GM23338 (cell line): ENCODE measurements at regions not wholly inside any gene's neighbourhood (a gene's known extent, or its start where the extent isn't known, plus 50 kb on each side); places are given as distances from the start of the nearest gene placed in this dataset.

Source experiments
- ATAC-seq: fragments of 200-7000 bp; cut with Tn5 transposase; 3 replicates; pipeline ENCODE4 v1.9.1; 2020
- DNase-seq: peaks from one replicate; pipeline ENCODE4 v3.0.0-alpha.2; 2015; ENCODE audit warnings: low spot score
- H2AFZ ChIP-seq: fragments of 200-600 bp; sonication (generic); 2 replicates; pipeline ENCODE4 v1.8.0; 2016; ENCODE audit warnings: antibody characterized with exemption, mild to moderate bottlenecking, moderate library complexity
- H3F3A ChIP-seq: fragments of 200-600 bp; sonication (generic); replicated peaks from 2 replicates; pipeline ENCODE4 v1.8.0; 2017; ENCODE audit warnings: antibody characterized with exemption, mixed run types, low read depth
- H3K27ac ChIP-seq: fragments of 200-600 bp; sonication (generic); 2 replicates; pipeline ENCODE4 v1.6.1; 2016; ENCODE audit warnings: low read depth
- H3K27me3 ChIP-seq: fragments of 200-600 bp; sonication (generic); 2 replicates; pipeline ENCODE4 v1.8.0; 2016; ENCODE audit warnings: mild to moderate bottlenecking, mixed run types, moderate library complexity; ENCODE audit not compliant: insufficient read depth
- H3K36me3 ChIP-seq: fragments of 200-600 bp; sonication (generic); 2 replicates; pipeline ENCODE4 v1.8.0; 2016; ENCODE audit warnings: mild to moderate bottlenecking; ENCODE audit not compliant: insufficient read depth
- H3K4me1 ChIP-seq: fragments of 200-600 bp; sonication (generic); 2 replicates; pipeline ENCODE4 v1.8.0; 2016; ENCODE audit warnings: mild to moderate bottlenecking, moderate library complexity; ENCODE audit not compliant: insufficient read depth
- H3K4me2 ChIP-seq: fragments of 200-600 bp; sonication (generic); 2 replicates; pipeline ENCODE4 v1.7.1; 2017; ENCODE audit warnings: mixed run types
- H3K4me3 ChIP-seq: fragments of 200-600 bp; sonication (generic); 2 replicates; pipeline ENCODE4 v1.6.1; 2016; ENCODE audit warnings: mixed run types
- H3K79me2 ChIP-seq: fragments of 200-600 bp; sonication (generic); replicated peaks from 2 replicates; pipeline ENCODE4 v1.8.0; 2017; ENCODE audit warnings: mild to moderate bottlenecking; ENCODE audit not compliant: insufficient read depth
- H3K9me2 ChIP-seq: fragments of 200-600 bp; sonication (generic); 2 replicates; pipeline ENCODE4 v1.8.0; 2017; ENCODE audit not compliant: insufficient read depth
- H4K20me1 ChIP-seq: fragments of 200-600 bp; sonication (generic); replicated peaks from 2 replicates; pipeline ENCODE4 v1.8.0; 2017; ENCODE audit warnings: mild to moderate bottlenecking; ENCODE audit not compliant: insufficient read depth
- H3K27ac Mint-ChIP-seq: 2 replicates; pipeline ENCODE4 v1.8.0; 2020; ENCODE audit warnings: inconsistent platforms, mild to moderate bottlenecking, moderate library complexity, mixed read lengths
- H3K27me3 Mint-ChIP-seq: 3 replicates; pipeline ENCODE4 v1.8.0; 2022; ENCODE audit warnings: low read depth, mild to moderate bottlenecking, moderate library complexity, mixed read lengths, inconsistent platforms; ENCODE audit not compliant: insufficient read depth, poor library complexity
- H3K36me3 Mint-ChIP-seq: 3 replicates; pipeline ENCODE4 v1.8.0; 2021; ENCODE audit warnings: low read depth, mild to moderate bottlenecking, inconsistent platforms, moderate library complexity, mixed read lengths
- H3K4me1 Mint-ChIP-seq: 3 replicates; pipeline ENCODE4 v1.8.0; 2020; ENCODE audit warnings: mild to moderate bottlenecking, inconsistent platforms, mixed read lengths
- H3K4me3 Mint-ChIP-seq: 3 replicates; pipeline ENCODE4 v1.8.0; 2021; ENCODE audit warnings: moderate library complexity, mild to moderate bottlenecking, inconsistent platforms, mixed read lengths
- H3K9me3 Mint-ChIP-seq: 3 replicates; pipeline ENCODE4 v1.8.0; 2020; ENCODE audit warnings: moderate library complexity, mild to moderate bottlenecking, inconsistent platforms, mixed read lengths
- CTCF ChIP-seq, 2 experiments: fragments of 200-600 bp in 1 of 2; sonication (generic) in 1 of 2; conservative IDR thresholded peaks; 2 replicates each; pipeline versions ENCODE4 v1.5.1 to v1.6.1; 2016 to 2017; ENCODE audit warnings: antibody characterized with exemption in 2 of 2, low read depth in 2 of 2, mild to moderate bottlenecking in 2 of 2, moderate library complexity in 1 of 2
- ETS1 ChIP-seq: IDR thresholded peaks from 2 replicates; pipeline ENCODE4 v1.6.1; 2016; ENCODE audit warnings: antibody characterized with exemption
- EZH2 ChIP-seq: fragments of 200-600 bp; sonication (generic); IDR thresholded peaks from one replicate; pipeline ENCODE4 v1.8.0; 2017; ENCODE audit warnings: antibody characterized with exemption, mild to moderate bottlenecking, low read depth; ENCODE audit not compliant: unreplicated experiment
- POLR2AphosphoS5 ChIP-seq: IDR thresholded peaks from 2 replicates; pipeline ENCODE4 v1.6.1; 2016; ENCODE audit warnings: antibody characterized with exemption, low read depth
- ZNF114 ChIP-seq: fragments of 250-450 bp; sonication (Bioruptor Pico); IDR thresholded peaks from 2 replicates; pipeline ENCODE4 v1.5.0; 2020; ENCODE audit warnings: mild to moderate bottlenecking, moderate library complexity
- ZNF331 ChIP-seq: fragments of 250-450 bp; sonication (Bioruptor Pico); IDR thresholded peaks from 2 replicates; pipeline ENCODE4 v1.5.0; 2020; ENCODE audit warnings: low read depth, mild to moderate bottlenecking, moderate library complexity
- ZNF462 ChIP-seq: fragments of 250-450 bp; sonication (Bioruptor Pico); IDR thresholded peaks from 2 replicates; pipeline ENCODE4 v1.5.0; 2020; ENCODE audit warnings: mild to moderate bottlenecking, moderate library complexity

GRCh38 chr1:219085988-219086387, 87.7 kb upstream of the LYPLAL1 start (continued):
- TF ChIP-seq ZNF462 (CRISPR knock-in tag) (no peak), POLR2AphosphoS5 (no peak)

- no peak overlapping the region for H3K27ac ChIP-seq
- no peaks in the 10 kb centered on the region for H3K4me1 ChIP-seq
- no peaks in the 10 kb centered on the region for H3K27me3 Mint-ChIP-seq
- no peak overlapping the region for H3K27ac Mint-ChIP-seq
- peaks cover 6% of the 10 kb centered on the region; the same call in 2 of the 3 replicates for H3K4me1 Mint-ChIP-seq
- no peak overlapping the region for H3K4me3 Mint-ChIP-seq
- no peaks in the 10 kb centered on the region for H3F3A ChIP-seq
- H3K27me3 ChIP-seq, result no peaks in the 10 kb centered on the region
- no peaks in the 10 kb centered on the region for H4K20me1 ChIP-seq
- H3K4me3 ChIP-seq, result no peak overlapping the region
- H3K9me3 Mint-ChIP-seq, result no peaks in the 10 kb centered on the region
- no peak overlapping the region for H3K4me2 ChIP-seq
- ATAC-seq (no peak), DNase-seq (no peak)
- no peaks in the 10 kb centered on the region for H3K9me2 ChIP-seq
- no peaks in the 10 kb centered on the region for H3K36me3 ChIP-seq
- no peak overlapping the region for H2AFZ ChIP-seq
- no peaks in the 10 kb centered on the region for H3K79me2 ChIP-seq
- no peaks in the 10 kb centered on the region for H3K36me3 Mint-ChIP-seq
- TF ChIP-seq EZH2 (no peak), CTCF (conservative IDR thresholded peaks at IDR 0.05; ENCODE audit: low read depth in 2 of 2) (no peak), ZNF114 (CRISPR knock-in tag) (no peak), ETS1 (no peak), ZNF331 (CRISPR knock-in tag) (no peak)
These were observed 86.7 kb upstream of the LYPLAL1 start for GRCh38 chr1:219086956-219087469.
